ENCODE measurements at regions not wholly inside any gene's neighbourhood (a gene's known extent, or its start where the extent isn't known, plus 50 kb on each side); places are given as distances from the start of the nearest gene placed in this dataset.

DNA sequence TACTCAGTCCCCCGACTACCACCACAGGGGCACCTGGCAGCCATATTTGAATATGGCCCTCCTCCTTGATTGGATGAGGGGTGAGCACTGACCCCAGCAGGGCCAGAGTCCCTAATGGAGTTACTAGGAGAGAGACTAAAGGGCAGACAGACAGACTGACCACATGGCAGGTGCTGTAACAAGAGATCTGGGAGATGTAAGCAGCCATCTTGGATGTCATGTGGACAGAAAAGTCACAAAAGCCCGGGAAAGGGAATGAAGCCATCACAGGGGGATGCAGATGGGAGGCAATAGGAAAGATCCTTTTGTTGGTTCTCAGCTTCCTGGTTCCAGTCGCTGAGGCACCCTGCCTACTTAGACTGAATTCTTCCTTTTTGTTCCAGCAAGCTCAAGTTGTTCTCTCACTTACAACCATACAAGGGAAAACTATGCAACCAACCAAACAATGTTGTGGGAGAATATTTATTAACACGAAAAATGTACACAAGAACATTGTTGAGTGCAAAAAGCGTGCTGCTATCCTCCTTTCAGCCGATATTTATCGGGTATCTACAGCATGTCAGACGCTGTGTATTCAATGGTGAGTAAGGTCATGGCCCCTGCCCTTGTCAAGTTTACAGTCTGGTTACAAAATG is 511.6 kb upstream of the PROK2 start:
- H2BK5ac ChIP-seq (ENCODE audit: insufficient read length, low read length) = no peak overlapping the region
- no CpG with 5 or more reads among the region's 8 CpGs for WGBS (ENCODE audit: extremely low coverage, insufficient read length, low lambda C conversion rate)
- no peak overlapping the region for H3T11ph ChIP-seq (ENCODE audit: low read length)
- no peaks in the 10 kb centered on the region for H3K27me3 ChIP-seq (ENCODE audit: insufficient read depth, low read length)
- Mint-ChIP-seq H3K36me3 (ENCODE audit: insufficient read depth in 1 of 3, low read depth in 3 of 3) (no peaks in the 10 kb centered on the region), H3K4me1 (peaks cover 20 to 25% of the 10 kb centered on the region in 2 experiments), H3K4me3 (no peak overlapping the region), H3K27me3 (ENCODE audit: low read depth) (peaks cover 6% of the 10 kb centered on the region), H3K9me3 (no peaks in the 10 kb centered on the region), H3K27ac (no peak overlapping the region)
- no peak overlapping the region for H3K9ac ChIP-seq (ENCODE audit: extremely low read depth, insufficient read length, low read length)
- H4K20me1 ChIP-seq (ENCODE audit: control insufficient read depth, insufficient read depth, insufficient read length) = no peaks in the 10 kb centered on the region
- no peaks in the 10 kb centered on the region for H3K23me2 ChIP-seq (ENCODE audit: insufficient read length, low read depth, low read length, poor library complexity, severe bottlenecking)
- H4K8ac ChIP-seq (replicated peaks; ENCODE audit: insufficient read length, low read depth, low read length) = no peak overlapping the region
- no peak overlapping the region for H3K27ac ChIP-seq (ENCODE audit: insufficient read length, low read depth, low read length)
- DNase-seq = no peak
- H4K91ac ChIP-seq (ENCODE audit: insufficient read length, low read depth, low read length) = no peak overlapping the region
- no peak overlapping the region for H3K56ac ChIP-seq (ENCODE audit: insufficient read length, low read depth, low read length)
- no peak overlapping the region for H4K5ac ChIP-seq (ENCODE audit: insufficient read length, low read depth, low read length)
- TF ChIP-seq, protein P1, sequence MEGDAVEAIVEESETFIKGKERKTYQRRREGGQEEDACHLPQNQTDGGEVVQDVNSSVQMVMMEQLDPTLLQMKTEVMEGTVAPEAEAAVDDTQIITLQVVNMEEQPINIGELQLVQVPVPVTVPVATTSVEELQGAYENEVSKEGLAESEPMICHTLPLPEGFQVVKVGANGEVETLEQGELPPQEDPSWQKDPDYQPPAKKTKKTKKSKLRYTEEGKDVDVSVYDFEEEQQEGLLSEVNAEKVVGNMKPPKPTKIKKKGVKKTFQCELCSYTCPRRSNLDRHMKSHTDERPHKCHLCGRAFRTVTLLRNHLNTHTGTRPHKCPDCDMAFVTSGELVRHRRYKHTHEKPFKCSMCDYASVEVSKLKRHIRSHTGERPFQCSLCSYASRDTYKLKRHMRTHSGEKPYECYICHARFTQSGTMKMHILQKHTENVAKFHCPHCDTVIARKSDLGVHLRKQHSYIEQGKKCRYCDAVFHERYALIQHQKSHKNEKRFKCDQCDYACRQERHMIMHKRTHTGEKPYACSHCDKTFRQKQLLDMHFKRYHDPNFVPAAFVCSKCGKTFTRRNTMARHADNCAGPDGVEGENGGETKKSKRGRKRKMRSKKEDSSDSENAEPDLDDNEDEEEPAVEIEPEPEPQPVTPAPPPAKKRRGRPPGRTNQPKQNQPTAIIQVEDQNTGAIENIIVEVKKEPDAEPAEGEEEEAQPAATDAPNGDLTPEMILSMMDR (conservative IDR thresholded peaks at IDR 0.05) = no peak
- H2BK20ac ChIP-seq (ENCODE audit: low read depth, low read length, poor library complexity, severe bottlenecking) = no peak overlapping the region
- no peak overlapping the region for H3K18ac ChIP-seq (ENCODE audit: insufficient read length, low read depth, low read length)
- no peak overlapping the region for H2AK5ac ChIP-seq (ENCODE audit: insufficient read length, low read length)
- no peaks in the 10 kb centered on the region for H3K79me2 ChIP-seq (ENCODE audit: insufficient read depth, low read length)
- H2BK120ac ChIP-seq (ENCODE audit: low read depth, low read length, poor library complexity, severe bottlenecking) = no peak overlapping the region
- H3K14ac ChIP-seq (ENCODE audit: insufficient read depth, low read length) = no peak overlapping the region
- H3K4me2 ChIP-seq (ENCODE audit: insufficient read depth, insufficient read length, low read length) = no peak overlapping the region
- no peak overlapping the region for H3K4ac ChIP-seq (ENCODE audit: low read depth, low read length)
- no peaks in the 10 kb centered on the region for H3K79me1 ChIP-seq (ENCODE audit: insufficient read depth, low read depth, low read length, poor library complexity, severe bottlenecking)
- peaks cover 8% of the 10 kb centered on the region; the same call in 1 of the 2 replicates for H3K4me1 ChIP-seq (ENCODE audit: insufficient read depth, low read length)
- no peak overlapping the region for H2BK12ac ChIP-seq (ENCODE audit: insufficient read length, low read depth, low read length)
- H3K23ac ChIP-seq (ENCODE audit: insufficient read length, low read depth, low read length) = no peak overlapping the region
- no peak overlapping the region for H2BK15ac ChIP-seq (ENCODE audit: low read depth, low read length)
- H3K9me3 ChIP-seq (ENCODE audit: control insufficient read depth, low read depth, low read length) = no peaks in the 10 kb centered on the region
- H2AFZ ChIP-seq (ENCODE audit: low read length) = no peak overlapping the region

Data from H9 (cell line).